IMR-90 (cell line): ENCODE measurements at regions not wholly inside any gene's neighbourhood (a gene's known extent, or its start where the extent isn't known, plus 50 kb on each side); places are given as distances from the start of the nearest gene placed in this dataset.

Experiments used
- ATAC-seq: fragments of 200-7000 bp; cut with Tn5 transposase; 2 replicates; pipeline ENCODE4 v1.9.1; 2020; ENCODE audit warnings: low read depth, mild to moderate bottlenecking, moderate library complexity
- BruUV-seq: library from RNA; stranded (reverse); fragments of 400-500 nt; replicated peaks from 2 replicates; lab custom pipeline; 2021; lab: Mats Ljungman, UMichigan
- CTCF ChIA-PET: fragments of 300-600 bp; formaldehyde crosslinking; extraction: SDS; loops from one replicate; lab custom pipeline; 2021; ENCODE audit warnings: antibody characterized with exemption; lab: Yijun Ruan, JAX
- POLR2A ChIA-PET: fragments of 300-600 bp; sonication (Branson Sonifier 250); formaldehyde crosslinking; loops from one replicate; lab custom pipeline; 2022; ENCODE audit warnings: antibody characterized with exemption; ENCODE audit not compliant: unreplicated experiment; lab: Charles Lee
- DNase-seq: peaks from one replicate; pipeline ENCODE4 v3.0.0; 2013
- H2AFZ ChIP-seq: replicated peaks from 2 replicates; pipeline ENCODE3; 2013; ENCODE audit warnings: low read length, mild to moderate bottlenecking; ENCODE audit not compliant: poor library complexity
- H2AK5ac ChIP-seq: 2 replicates; pipeline ENCODE4 v1.6.1; 2013; ENCODE audit warnings: low read depth, low read length, inconsistent platforms
- H2AK9ac ChIP-seq: replicated peaks from 2 replicates; pipeline ENCODE3; 2013; ENCODE audit warnings: mild to moderate bottlenecking, low read depth, low read length, moderate library complexity; ENCODE audit not compliant: poor library complexity
- H2BK120ac ChIP-seq: 2 replicates; pipeline ENCODE4 v1.6.1; 2013; ENCODE audit warnings: low read depth, low read length, inconsistent platforms
- H2BK15ac ChIP-seq: 3 replicates; pipeline ENCODE4 v1.6.1; 2013; ENCODE audit warnings: low read depth, low read length, inconsistent platforms
- H2BK20ac ChIP-seq: 2 replicates; pipeline ENCODE4 v1.6.1; 2013; ENCODE audit warnings: low read depth, mild to moderate bottlenecking, inconsistent platforms, low read length, moderate library complexity
- H2BK5ac ChIP-seq: 2 replicates; pipeline ENCODE4 v1.6.1; 2013; ENCODE audit warnings: mild to moderate bottlenecking, low read depth, low read length, inconsistent platforms; ENCODE audit not compliant: poor library complexity, severe bottlenecking
- H3K14ac ChIP-seq: replicated peaks from 2 replicates; pipeline ENCODE4 v1.6.1; 2013; ENCODE audit warnings: low read depth, low read length, inconsistent platforms
- H3K18ac ChIP-seq: 2 replicates; pipeline ENCODE4 v1.6.1; 2013; ENCODE audit warnings: low read depth, low read length, control low read depth
- H3K23ac ChIP-seq: 2 replicates; pipeline ENCODE4 v1.6.1; 2013; ENCODE audit warnings: low read depth, low read length, inconsistent platforms
- H3K27ac ChIP-seq: 2 replicates; pipeline ENCODE4 v1.5.1; 2013; ENCODE audit warnings: mild to moderate bottlenecking, control low read depth, low read length; ENCODE audit not compliant: insufficient read depth
- H3K27me3 ChIP-seq: 2 replicates; pipeline ENCODE4 v1.6.1; 2013; ENCODE audit warnings: low read length; ENCODE audit not compliant: control insufficient read depth, insufficient read depth
- H3K36me3 ChIP-seq: 2 replicates; pipeline ENCODE4 v1.6.1; 2013; ENCODE audit warnings: low read length, mixed read lengths; ENCODE audit not compliant: control insufficient read depth, insufficient read depth
- H3K4ac ChIP-seq: 2 replicates; pipeline ENCODE4 v1.6.1; 2013; ENCODE audit warnings: low read depth, low read length, inconsistent platforms
- H3K4me1 ChIP-seq: 2 replicates; pipeline ENCODE4 v1.6.1; 2013; ENCODE audit warnings: low read length, mixed read lengths; ENCODE audit not compliant: control insufficient read depth, insufficient read depth
- H3K4me2 ChIP-seq: 2 replicates; pipeline ENCODE4 v1.6.1; 2013; ENCODE audit warnings: low read depth, mild to moderate bottlenecking, control low read depth, low read length, moderate library complexity
- H3K4me3 ChIP-seq: 2 replicates; pipeline ENCODE4 v1.5.1; 2013; ENCODE audit warnings: low read depth, mild to moderate bottlenecking, control low read depth, low read length, moderate library complexity; ENCODE audit not compliant: insufficient read depth
- H3K56ac ChIP-seq: 2 replicates; pipeline ENCODE4 v1.6.1; 2013; ENCODE audit warnings: low read length, inconsistent platforms; ENCODE audit not compliant: insufficient read depth; ENCODE audit errors: extremely low read depth
- H3K79me1 ChIP-seq, 2 experiments: 2 replicates each; pipeline ENCODE4 v1.6.1; 2013; ENCODE audit warnings: low read length in 2 of 2, inconsistent platforms in 1 of 2, low read depth in 1 of 2
- H3K9ac ChIP-seq: 2 replicates; pipeline ENCODE4 v1.6.1; 2013; ENCODE audit warnings: low read depth, low read length, control low read depth
- H3K9me1 ChIP-seq: 2 replicates; pipeline ENCODE4 v1.6.1; 2013; ENCODE audit warnings: low read length, inconsistent platforms; ENCODE audit not compliant: insufficient read depth
- H3K9me3 ChIP-seq: 2 replicates; pipeline ENCODE4 v1.6.1; 2013; ENCODE audit warnings: low read length; ENCODE audit not compliant: control insufficient read depth, insufficient read depth
- H4K20me1 ChIP-seq: 2 replicates; pipeline ENCODE4 v1.6.1; 2013; ENCODE audit warnings: low read length, inconsistent platforms; ENCODE audit not compliant: insufficient read depth
- H4K5ac ChIP-seq: 2 replicates; pipeline ENCODE4 v1.6.1; 2013; ENCODE audit warnings: mild to moderate bottlenecking, low read depth, low read length, control low read depth
- H4K8ac ChIP-seq, 2 experiments: 2 replicates each; pipeline ENCODE4 v1.6.1; 2013; ENCODE audit warnings: low read depth in 2 of 2, low read length in 2 of 2, control low read depth in 1 of 2, inconsistent platforms in 1 of 2
- H4K91ac ChIP-seq: 2 replicates; pipeline ENCODE4 v1.6.1; 2013; ENCODE audit warnings: low read depth, low read length, inconsistent platforms; ENCODE audit not compliant: insufficient read depth
- BHLHE40 ChIP-seq: fragments of 150-350 bp; IDR thresholded peaks from 2 replicates; pipeline ENCODE4 v1.6.1; 2016; ENCODE audit warnings: mild to moderate bottlenecking, low read depth, low read length
- CEBPB ChIP-seq: IDR thresholded peaks from 2 replicates; pipeline ENCODE4 v1.6.1; 2012; ENCODE audit warnings: low read depth, low read length, improper control_type of control experiment
- CHD1 ChIP-seq: IDR thresholded peaks from 2 replicates; pipeline ENCODE4 v1.6.1; 2012; ENCODE audit warnings: low read depth, low read length, improper control_type of control experiment
- FOS ChIP-seq: fragments of 150-350 bp; IDR thresholded peaks from 2 replicates; pipeline ENCODE4 v1.6.1; 2016; ENCODE audit warnings: low read depth, low read length
- MAFK ChIP-seq: IDR thresholded peaks from 2 replicates; pipeline ENCODE4 v1.6.1; 2012; ENCODE audit warnings: low read depth, low read length, improper control_type of control experiment
- MAZ ChIP-seq: IDR thresholded peaks from 2 replicates; pipeline ENCODE4 v1.6.1; 2012; ENCODE audit warnings: low read depth, mild to moderate bottlenecking, low read length, improper control_type of control experiment, moderate library complexity, borderline replicate concordance
- MXI1 ChIP-seq: IDR thresholded peaks from 2 replicates; pipeline ENCODE4 v1.6.1; 2012; ENCODE audit warnings: low read depth, mild to moderate bottlenecking, low read length, moderate library complexity, borderline replicate concordance
- NFE2L2 ChIP-seq: fragments of 150-350 bp; IDR thresholded peaks from 2 replicates; pipeline ENCODE4 v1.6.1; 2016; ENCODE audit warnings: low read depth, mild to moderate bottlenecking, low read length
- POLR2A ChIP-seq: IDR thresholded peaks from 2 replicates; pipeline ENCODE4 v1.6.1; 2012; ENCODE audit warnings: mild to moderate bottlenecking, low read depth, low read length
- RAD21 ChIP-seq: IDR thresholded peaks from 2 replicates; pipeline ENCODE4 v1.6.1; 2012; ENCODE audit warnings: low read length, improper control_type of control experiment
- RCOR1 ChIP-seq: IDR thresholded peaks from 2 replicates; pipeline ENCODE4 v1.6.1; 2012; ENCODE audit warnings: mild to moderate bottlenecking, low read length, improper control_type of control experiment; ENCODE audit not compliant: insufficient replicate concordance
- RFX5 ChIP-seq: IDR thresholded peaks from 2 replicates; pipeline ENCODE4 v1.8.0; 2012; ENCODE audit warnings: low read depth, mild to moderate bottlenecking, low read length, moderate library complexity
- SMC3 ChIP-seq: fragments of 150-350 bp; IDR thresholded peaks from 2 replicates; pipeline ENCODE4 v1.6.1; 2016; ENCODE audit warnings: low read depth, mild to moderate bottlenecking, antibody characterized with exemption, low read length, moderate library complexity
- USF2 ChIP-seq: fragments of 150-350 bp; IDR thresholded peaks from 2 replicates; pipeline ENCODE4 v1.6.1; 2017; ENCODE audit warnings: mild to moderate bottlenecking, antibody characterized with exemption, low read length, low read depth
- WGBS, 2 experiments: methylation state at CpG; one replicate each; pipeline versions ENCODE4 v1.1.5 to v1.1.7; 2013; ENCODE audit warnings: missing lambda C conversion rate in 2 of 2; ENCODE audit not compliant: insufficient read length in 1 of 2; ENCODE audit errors: extremely low coverage in 2 of 2; 5-methylcytosine and 5-hydroxymethylcytosine counted together
- dilution Hi-C: fragments of 300-500 bp; cut with HindIII; formaldehyde crosslinking; loops from one replicate; pipeline ENCODE4 v1.14.3; 2018; ENCODE audit warnings: low sequenced_read_pairs; ENCODE audit not compliant: unreplicated experiment
- in situ Hi-C: fragments of 300-500 bp; cut with MboI; formaldehyde crosslinking; loops from 3 replicates; pipeline ENCODE4 v1.14.3; 2019; ENCODE audit warnings: low sequenced_read_pairs, inconsistent platforms, mixed read lengths
- intact Hi-C: fragments of 100-400 bp; cut with micrococcal nuclease; formaldehyde crosslinking; loops from 2 replicates; pipeline ENCODE4 v1.10.0; 2022
- TF ChIP-seq, protein P1 (sequence below): conservative IDR thresholded peaks from 2 replicates; pipeline ENCODE4 v1.5.1; 2012; ENCODE audit warnings: mild to moderate bottlenecking, low read depth, low read length, improper control_type of control experiment
- TF ChIP-seq, protein P2 (sequence below): fragments of 150-350 bp; IDR thresholded peaks from 2 replicates; pipeline ENCODE4 v1.6.1; 2016; ENCODE audit warnings: low read depth, mild to moderate bottlenecking, low read length, moderate library complexity, borderline replicate concordance

DNA sequence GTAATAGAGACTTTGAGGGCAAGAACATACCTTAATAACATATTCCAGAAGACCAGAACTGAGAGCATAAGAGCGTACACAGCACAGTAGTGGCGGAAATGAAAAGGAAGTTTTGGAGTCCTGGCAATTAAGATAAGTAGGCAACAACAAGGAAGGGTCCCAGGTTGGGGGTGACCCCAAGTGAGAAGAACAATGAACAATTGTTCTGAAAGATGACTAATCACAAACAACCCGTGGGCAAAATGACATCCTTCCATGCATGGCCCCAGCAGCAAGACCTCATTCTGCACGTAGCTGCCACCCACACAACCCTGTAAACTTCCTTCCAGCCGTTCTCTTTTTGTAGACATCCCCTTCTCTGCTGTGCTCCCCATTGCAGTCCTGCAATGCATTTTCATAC lies 384.4 kb upstream of the PABPC4L start:
- intact Hi-C loops (no loop called here), in situ Hi-C loops (no loop called here), dilution Hi-C loops (no loop called here)
- Histone ChIP-seq H2AK9ac (no peak overlapping the region), H2AFZ (no peak overlapping the region), H2BK120ac (no peak overlapping the region), H3K56ac (no peak overlapping the region), H3K18ac (no peak overlapping the region), H3K27ac (no peak overlapping the region), H3K4me2 (no peak overlapping the region), H2BK20ac (no peak overlapping the region), H3K36me3 (no peaks in the 10 kb centered on the region), H3K4me3 (no peak overlapping the region), H3K79me1 (no peaks in the 10 kb centered on the region), H3K9me1 (no peaks in the 10 kb centered on the region), H3K14ac (no peak overlapping the region), H3K4me1 (no peaks in the 10 kb centered on the region), H3K9ac (no peak overlapping the region), H4K91ac (no peak overlapping the region), H4K5ac (no peak overlapping the region), H4K8ac (no peak overlapping the region), H2AK5ac (no peak overlapping the region), H2BK5ac (no peak overlapping the region), H3K9me3 (no peaks in the 10 kb centered on the region), H3K23ac (no peak overlapping the region), H3K27me3 (no peaks in the 10 kb centered on the region), H4K20me1 (no peaks in the 10 kb centered on the region), H2BK15ac (no peak overlapping the region), H3K4ac (no peak overlapping the region)
- no peak for ATAC-seq
- no peak for TF ChIP-seq USF2
- no peak for TF ChIP-seq MAFK
- TF ChIP-seq FOS = no peak
- TF ChIP-seq RAD21 = no peak
- no peak for TF ChIP-seq SMC3
- no peak for TF ChIP-seq NFE2L2
- no peak for TF ChIP-seq CHD1
- TF ChIP-seq, protein P1, sequence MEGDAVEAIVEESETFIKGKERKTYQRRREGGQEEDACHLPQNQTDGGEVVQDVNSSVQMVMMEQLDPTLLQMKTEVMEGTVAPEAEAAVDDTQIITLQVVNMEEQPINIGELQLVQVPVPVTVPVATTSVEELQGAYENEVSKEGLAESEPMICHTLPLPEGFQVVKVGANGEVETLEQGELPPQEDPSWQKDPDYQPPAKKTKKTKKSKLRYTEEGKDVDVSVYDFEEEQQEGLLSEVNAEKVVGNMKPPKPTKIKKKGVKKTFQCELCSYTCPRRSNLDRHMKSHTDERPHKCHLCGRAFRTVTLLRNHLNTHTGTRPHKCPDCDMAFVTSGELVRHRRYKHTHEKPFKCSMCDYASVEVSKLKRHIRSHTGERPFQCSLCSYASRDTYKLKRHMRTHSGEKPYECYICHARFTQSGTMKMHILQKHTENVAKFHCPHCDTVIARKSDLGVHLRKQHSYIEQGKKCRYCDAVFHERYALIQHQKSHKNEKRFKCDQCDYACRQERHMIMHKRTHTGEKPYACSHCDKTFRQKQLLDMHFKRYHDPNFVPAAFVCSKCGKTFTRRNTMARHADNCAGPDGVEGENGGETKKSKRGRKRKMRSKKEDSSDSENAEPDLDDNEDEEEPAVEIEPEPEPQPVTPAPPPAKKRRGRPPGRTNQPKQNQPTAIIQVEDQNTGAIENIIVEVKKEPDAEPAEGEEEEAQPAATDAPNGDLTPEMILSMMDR = no peak
- TF ChIP-seq, protein P2, sequence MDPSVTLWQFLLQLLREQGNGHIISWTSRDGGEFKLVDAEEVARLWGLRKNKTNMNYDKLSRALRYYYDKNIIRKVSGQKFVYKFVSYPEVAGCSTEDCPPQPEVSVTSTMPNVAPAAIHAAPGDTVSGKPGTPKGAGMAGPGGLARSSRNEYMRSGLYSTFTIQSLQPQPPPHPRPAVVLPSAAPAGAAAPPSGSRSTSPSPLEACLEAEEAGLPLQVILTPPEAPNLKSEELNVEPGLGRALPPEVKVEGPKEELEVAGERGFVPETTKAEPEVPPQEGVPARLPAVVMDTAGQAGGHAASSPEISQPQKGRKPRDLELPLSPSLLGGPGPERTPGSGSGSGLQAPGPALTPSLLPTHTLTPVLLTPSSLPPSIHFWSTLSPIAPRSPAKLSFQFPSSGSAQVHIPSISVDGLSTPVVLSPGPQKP = no peak
- no peak for TF ChIP-seq CEBPB
- no peak for TF ChIP-seq RCOR1
- no peak for TF ChIP-seq MAZ
- no peak for TF ChIP-seq MXI1
- TF ChIP-seq BHLHE40 = no peak
- no peak for TF ChIP-seq RFX5
- TF ChIP-seq POLR2A = no peak
- no TSS peak for BruUV-seq
- ChIA-PET CTCF (no interaction called here), POLR2A (no interaction called here)
- 28% methylated on average over 2 of the region's 5 CpGs; no CpG with 5 or more reads in 1 of the 2 experiments for WGBS, 2 experiments
- DNase-seq = no peak
